22Rv1 (cell line): ENCODE measurements at regions not wholly inside any gene's neighbourhood (a gene's known extent, or its start where the extent isn't known, plus 50 kb on each side); places are given as distances from the start of the nearest gene placed in this dataset.

ENCODE experiments used
- H3K27ac ChIP-seq: fragments of 450-650 bp; 2 replicates; pipeline ENCODE4 v1.5.1; 2017
- ZFX ChIP-seq: fragments of 450-650 bp; IDR thresholded peaks from 2 replicates; pipeline ENCODE4 v1.6.1; 2017; ENCODE audit warnings: antibody characterized with exemption, borderline replicate concordance
- TF ChIP-seq, protein P1 (sequence below): fragments of 450-650 bp; IDR thresholded peaks from 2 replicates; pipeline ENCODE4 v1.5.1; 2017; ENCODE audit warnings: mild to moderate bottlenecking

DNA sequence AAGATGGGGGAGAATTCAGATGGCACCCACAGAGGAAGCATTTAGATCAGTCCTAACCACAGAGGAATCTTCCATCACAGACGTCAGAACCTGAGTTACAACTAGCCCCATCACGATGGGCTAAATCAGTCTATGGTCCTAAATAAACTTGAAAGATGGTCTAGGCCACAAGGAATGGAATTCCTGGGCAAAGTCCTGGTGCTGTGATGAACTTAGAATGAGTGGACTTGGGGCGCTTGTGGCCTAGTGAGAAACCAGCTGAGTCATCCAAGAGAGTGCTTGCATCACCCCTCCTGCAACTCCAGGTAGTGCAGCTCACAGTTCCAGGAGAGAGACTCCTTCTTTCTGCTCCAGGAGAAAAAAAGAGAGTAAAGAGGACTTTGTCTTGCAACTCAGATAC is 722.9 kb upstream of the RGMB start:
- H3K27ac ChIP-seq: no peak overlapping the region
- TF ChIP-seq, protein P1, sequence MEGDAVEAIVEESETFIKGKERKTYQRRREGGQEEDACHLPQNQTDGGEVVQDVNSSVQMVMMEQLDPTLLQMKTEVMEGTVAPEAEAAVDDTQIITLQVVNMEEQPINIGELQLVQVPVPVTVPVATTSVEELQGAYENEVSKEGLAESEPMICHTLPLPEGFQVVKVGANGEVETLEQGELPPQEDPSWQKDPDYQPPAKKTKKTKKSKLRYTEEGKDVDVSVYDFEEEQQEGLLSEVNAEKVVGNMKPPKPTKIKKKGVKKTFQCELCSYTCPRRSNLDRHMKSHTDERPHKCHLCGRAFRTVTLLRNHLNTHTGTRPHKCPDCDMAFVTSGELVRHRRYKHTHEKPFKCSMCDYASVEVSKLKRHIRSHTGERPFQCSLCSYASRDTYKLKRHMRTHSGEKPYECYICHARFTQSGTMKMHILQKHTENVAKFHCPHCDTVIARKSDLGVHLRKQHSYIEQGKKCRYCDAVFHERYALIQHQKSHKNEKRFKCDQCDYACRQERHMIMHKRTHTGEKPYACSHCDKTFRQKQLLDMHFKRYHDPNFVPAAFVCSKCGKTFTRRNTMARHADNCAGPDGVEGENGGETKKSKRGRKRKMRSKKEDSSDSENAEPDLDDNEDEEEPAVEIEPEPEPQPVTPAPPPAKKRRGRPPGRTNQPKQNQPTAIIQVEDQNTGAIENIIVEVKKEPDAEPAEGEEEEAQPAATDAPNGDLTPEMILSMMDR: no peak
- TF ChIP-seq ZFX: no peak

DNA sequence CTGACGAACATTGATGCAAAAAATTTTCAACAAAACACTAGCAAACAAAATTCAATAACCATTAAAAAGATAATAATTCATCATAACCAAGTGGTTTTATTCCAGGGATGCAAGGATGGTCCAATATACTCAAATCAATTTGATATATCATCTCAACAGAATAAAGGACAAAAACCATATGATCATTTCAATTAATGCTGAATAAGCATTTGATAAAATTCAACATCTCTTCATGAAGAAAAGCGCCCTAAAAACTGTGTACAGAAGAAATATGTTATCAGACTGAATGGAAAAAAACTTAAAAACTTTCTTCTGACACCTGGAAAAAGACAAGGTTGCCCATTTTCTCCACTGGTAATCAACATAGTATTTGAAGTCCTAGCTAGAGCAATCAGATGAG is 720.3 kb upstream of the RGMB start:
- no peak overlapping the region for H3K27ac ChIP-seq
- TF ChIP-seq ZFX: no peak
- TF ChIP-seq, protein P1: no peak

DNA sequence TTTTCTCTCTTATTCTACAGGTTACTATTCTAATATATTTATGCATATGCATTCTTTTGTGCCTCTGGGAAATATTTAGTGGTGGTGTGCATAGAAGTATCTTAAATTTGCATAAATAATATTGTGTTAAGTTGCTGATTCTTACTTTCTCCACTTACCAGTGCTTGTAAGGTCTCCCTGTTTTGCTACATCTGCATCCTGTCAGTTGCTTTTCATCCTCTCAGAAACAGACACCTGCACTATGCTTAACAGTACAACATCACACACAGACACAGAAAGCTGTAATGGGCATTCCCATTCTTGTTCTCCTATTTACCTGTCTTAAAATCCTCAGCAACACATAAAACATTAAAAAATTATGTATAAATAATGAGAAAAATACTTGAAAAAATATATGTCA is 713.3 kb upstream of the RGMB start:
- TF ChIP-seq ZFX: no peak
- TF ChIP-seq, protein P1: no peak
- no peak overlapping the region for H3K27ac ChIP-seq

DNA sequence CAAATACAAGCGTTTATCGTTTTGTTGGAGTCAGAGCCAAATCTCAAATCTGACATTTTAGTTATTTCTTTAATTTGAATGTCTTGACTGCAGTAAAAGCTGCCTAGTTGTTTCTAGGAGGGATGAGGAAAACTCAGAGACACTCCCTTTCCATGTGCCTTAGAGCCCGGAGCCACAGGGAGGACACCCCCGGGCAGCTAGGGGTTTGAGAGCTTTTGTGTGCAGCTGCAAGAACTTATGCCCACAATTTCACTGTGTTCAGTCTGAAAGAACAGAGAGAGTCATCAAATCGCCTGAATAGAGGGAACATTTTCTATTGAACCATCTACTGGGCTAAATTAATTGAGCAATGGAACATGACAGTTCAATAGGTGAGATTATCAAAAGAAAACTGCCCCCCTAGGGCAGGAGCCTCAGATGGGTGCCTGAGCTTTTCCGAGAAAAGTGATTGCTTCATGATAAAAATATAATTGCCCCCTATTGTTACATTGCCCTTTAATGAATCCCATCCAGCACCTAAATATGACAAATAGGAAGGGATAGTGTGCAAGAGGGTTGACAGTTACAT is 709.3 kb upstream of the RGMB start:
- H3K27ac ChIP-seq: no peak overlapping the region

DNA sequence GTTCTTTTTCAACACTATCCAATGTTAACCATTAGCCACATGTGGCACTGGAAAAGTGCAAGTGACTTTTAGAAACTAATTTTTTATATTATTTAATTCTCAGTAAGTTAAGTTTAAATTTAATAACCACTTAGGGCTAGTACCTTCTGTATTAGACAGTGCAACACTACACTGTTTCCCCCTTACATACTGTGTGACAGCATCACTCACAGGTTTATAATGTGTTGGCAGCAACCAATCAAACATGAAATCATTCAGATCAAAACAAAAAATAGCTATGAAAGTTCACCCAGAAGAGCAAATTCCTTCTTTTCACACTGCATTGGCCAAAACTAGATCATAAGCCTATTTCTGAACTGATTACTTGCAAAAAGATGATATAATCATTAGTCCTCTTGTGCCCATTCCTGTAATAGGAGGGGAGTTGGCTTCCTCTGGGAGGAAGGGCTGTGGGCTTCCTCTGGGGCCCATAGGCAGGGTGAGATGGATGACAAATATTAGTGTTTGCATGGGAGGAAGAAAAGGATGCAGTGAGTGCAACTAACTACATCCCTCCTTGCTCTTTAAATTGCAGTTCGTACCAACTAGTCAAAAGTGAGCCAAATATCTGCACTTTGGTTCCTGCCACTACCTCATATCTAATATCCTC is 708.1 kb upstream of the RGMB start:
- TF ChIP-seq ZFX: no peak
- TF ChIP-seq, protein P1: no peak
- no peak overlapping the region for H3K27ac ChIP-seq

More for the DNA sequence above, 709.3 kb upstream of the RGMB start:
- TF ChIP-seq, protein P1: no peak
- no peak for TF ChIP-seq ZFX

DNA sequence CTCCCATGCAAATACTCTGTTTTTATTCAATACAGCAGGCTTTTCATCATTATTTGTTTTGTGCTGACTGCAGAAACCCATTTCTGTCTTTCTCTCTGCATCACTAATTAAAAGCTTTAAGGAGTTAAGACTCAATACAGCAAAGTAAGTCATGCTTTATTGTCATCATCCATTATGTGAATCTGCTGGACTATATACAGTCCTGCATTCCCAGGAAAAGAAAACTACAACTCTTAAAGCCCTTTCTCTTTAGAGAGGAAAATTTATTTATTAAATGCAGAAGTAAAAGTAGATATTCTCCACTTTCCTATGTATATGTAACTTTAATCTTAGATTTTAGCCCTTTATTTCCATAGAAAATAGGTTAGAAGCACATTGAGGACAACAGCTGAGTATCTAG is 706.6 kb upstream of the RGMB start:
- no peak overlapping the region for H3K27ac ChIP-seq
- TF ChIP-seq, protein P1: no peak
- TF ChIP-seq ZFX: no peak

DNA sequence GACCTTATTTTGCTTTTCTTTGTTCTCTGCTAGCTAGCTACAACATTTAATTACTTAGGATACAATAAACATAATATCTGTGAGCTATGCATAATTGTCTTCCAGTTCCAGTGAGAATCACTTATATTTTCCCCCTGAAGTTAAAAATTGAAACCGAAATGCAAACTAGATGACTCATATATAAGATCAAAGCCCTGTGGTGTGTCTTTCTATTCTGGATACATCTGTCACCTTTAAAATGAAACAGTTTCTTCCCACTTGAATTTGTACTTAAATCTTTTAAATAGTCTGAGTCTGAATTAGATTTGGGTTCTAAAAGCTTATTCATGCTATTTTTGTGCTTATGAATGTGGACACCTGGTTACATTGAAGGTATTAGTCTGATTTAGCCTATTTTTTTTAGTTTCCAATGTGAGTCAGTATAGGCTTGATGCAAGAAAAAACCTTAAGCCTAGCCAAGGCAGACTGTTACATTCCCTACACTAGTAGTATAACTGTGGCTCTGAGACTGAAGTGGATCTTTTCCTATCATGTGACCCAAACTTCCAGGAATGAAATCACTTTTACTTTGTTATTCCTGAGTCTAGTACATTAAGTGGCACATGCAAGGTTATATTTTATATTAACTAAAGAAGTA is 703.5 kb upstream of the RGMB start:
- no peak for TF ChIP-seq ZFX
- TF ChIP-seq, protein P1: no peak
- no peak overlapping the region for H3K27ac ChIP-seq
